Choroid plexus epithelial cell (primary cell): ENCODE measurements at regions not wholly inside any gene's neighbourhood (a gene's known extent, or its start where the extent isn't known, plus 50 kb on each side); places are given as distances from the start of the nearest gene placed in this dataset.

ENCODE experiments used
- DNase-seq: peaks from one replicate; pipeline ENCODE4 v3.0.0-alpha.2; 2010; ENCODE audit warnings: low read depth
- H3K4me3 ChIP-seq: 2 replicates; pipeline ENCODE4 v1.5.1; 2011; ENCODE audit warnings: low read depth, mild to moderate bottlenecking, control low read depth, low read length, moderate library complexity
- CTCF ChIP-seq: conservative IDR thresholded peaks from 2 replicates; pipeline ENCODE4 v1.5.1; 2011; ENCODE audit warnings: low read depth, mild to moderate bottlenecking, control low read depth, inconsistent platforms, low read length, moderate library complexity

- TF ChIP-seq CTCF, result no peak
- H3K4me3 ChIP-seq, result no peak overlapping the region
- no peak for DNase-seq
Observed at GRCh38 chr2:212644195-212644837, 105.7 kb upstream of the ERBB4 start.

- no peak overlapping the region for H3K4me3 ChIP-seq
- DNase-seq, result no peak
- no peak for TF ChIP-seq CTCF
Observed at GRCh38 chr2:212640428-212640827, 101.8 kb upstream of the ERBB4 start.

DNA sequence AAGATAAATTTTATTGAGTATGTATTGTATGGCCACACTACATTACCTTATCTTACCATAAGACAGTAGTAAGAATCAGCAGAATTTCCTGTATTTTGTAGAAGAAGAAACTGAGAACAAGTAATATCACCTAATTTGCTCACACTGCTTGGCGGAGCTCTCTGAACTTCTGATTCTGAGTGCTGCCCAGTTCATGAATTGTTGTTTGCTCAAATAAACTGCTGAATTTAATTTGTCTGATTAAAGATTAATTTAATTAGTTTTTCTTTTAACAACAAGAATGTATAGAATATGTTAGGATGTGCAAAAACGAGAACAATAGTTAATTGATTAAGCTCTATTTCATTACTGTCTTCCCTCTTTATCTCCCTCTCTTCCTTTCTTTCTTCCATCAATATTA, 100.1 kb upstream of the ERBB4 start:
- H3K4me3 ChIP-seq, result no peak overlapping the region
- no peak for TF ChIP-seq CTCF
- DNase-seq, result no peak

DNA sequence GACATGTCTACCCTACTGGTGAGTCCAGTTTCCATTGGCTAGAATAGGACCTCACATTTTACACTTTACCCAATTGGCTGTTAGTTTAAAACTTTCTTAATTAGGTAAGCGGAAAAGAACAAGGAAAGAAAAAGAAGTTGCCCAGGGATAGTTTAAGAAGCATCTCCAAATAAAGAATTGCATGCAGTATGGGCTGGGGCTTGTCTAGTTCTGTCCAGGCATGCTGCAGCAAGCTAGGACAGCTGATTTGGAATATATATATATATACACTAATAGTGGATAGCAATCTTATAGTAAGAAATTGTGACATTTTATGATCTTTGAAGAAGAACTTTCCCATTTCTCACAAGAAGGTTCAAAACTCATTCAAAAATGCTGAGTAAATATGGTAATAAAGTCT, 90.0 kb upstream of the ERBB4 start:
- no peak for DNase-seq
- H3K4me3 ChIP-seq, result no peak overlapping the region
- TF ChIP-seq CTCF, result no peak

- TF ChIP-seq CTCF, result no peak
Observed at GRCh38 chr2:212626371-212626918, 87.8 kb upstream of the ERBB4 start.

DNA sequence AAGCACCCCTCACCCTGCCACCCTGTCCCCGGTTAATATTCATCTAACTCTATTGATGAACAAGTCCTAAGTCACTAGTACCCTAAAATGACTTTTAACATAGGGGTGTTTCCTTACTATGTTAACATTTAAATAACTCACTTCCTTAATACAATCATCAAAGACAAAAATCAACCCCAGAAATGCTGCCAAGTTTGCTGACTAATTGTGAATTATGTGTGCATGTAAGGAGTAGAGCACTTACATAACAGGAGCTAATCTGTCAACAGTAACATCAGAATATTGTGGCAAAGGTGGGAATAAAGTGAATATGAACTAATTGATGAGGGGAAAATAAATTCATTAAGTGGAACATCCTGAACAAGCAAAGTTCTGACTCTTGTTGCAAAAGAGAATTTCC, 81.4 kb upstream of the ERBB4 start:
- H3K4me3 ChIP-seq, result no peak overlapping the region
- DNase-seq, result peak; percentile 11

More at GRCh38 chr2:212626371-212626918, 87.8 kb upstream of the ERBB4 start:
- DNase-seq, result no peak
- no peak overlapping the region for H3K4me3 ChIP-seq

More for the DNA sequence above, 81.4 kb upstream of the ERBB4 start:
- no peak for TF ChIP-seq CTCF
